H9 (cell line): ENCODE measurements at regions not wholly inside any gene's neighbourhood (a gene's known extent, or its start where the extent isn't known, plus 50 kb on each side); places are given as distances from the start of the nearest gene placed in this dataset.

Experiments used
- DNase-seq: peaks from one replicate; pipeline ENCODE4 v3.0.0-alpha.2; 2017
- H2AFZ ChIP-seq: one replicate; pipeline ENCODE4 v1.6.1; 2013; ENCODE audit warnings: mild to moderate bottlenecking, low read length, control low read depth, moderate library complexity
- H2AK5ac ChIP-seq: 2 replicates; pipeline ENCODE4 v1.6.1; 2013; ENCODE audit warnings: low read length, control low read depth, mixed read lengths; ENCODE audit not compliant: insufficient read length
- H2BK120ac ChIP-seq: one replicate; pipeline ENCODE4 v1.6.1; 2013; ENCODE audit warnings: low read depth, mild to moderate bottlenecking, low read length, control low read depth, inconsistent platforms; ENCODE audit not compliant: poor library complexity, severe bottlenecking
- H2BK12ac ChIP-seq: 2 replicates; pipeline ENCODE4 v1.6.1; 2013; ENCODE audit warnings: low read length, control low read depth, mixed read lengths, low read depth; ENCODE audit not compliant: insufficient read length
- H2BK15ac ChIP-seq: 2 replicates; pipeline ENCODE4 v1.6.1; 2013; ENCODE audit warnings: low read depth, low read length, control low read depth
- H2BK20ac ChIP-seq: one replicate; pipeline ENCODE4 v1.6.1; 2013; ENCODE audit warnings: low read depth, mild to moderate bottlenecking, low read length, control low read depth, inconsistent platforms; ENCODE audit not compliant: poor library complexity, severe bottlenecking
- H2BK5ac ChIP-seq: 2 replicates; pipeline ENCODE4 v1.6.1; 2013; ENCODE audit warnings: low read length, control low read depth, mixed read lengths; ENCODE audit not compliant: insufficient read length
- H3K14ac ChIP-seq: 2 replicates; pipeline ENCODE4 v1.6.1; 2013; ENCODE audit warnings: low read length, control low read depth; ENCODE audit not compliant: insufficient read depth
- H3K18ac ChIP-seq: 2 replicates; pipeline ENCODE4 v1.6.1; 2013; ENCODE audit warnings: low read depth, mild to moderate bottlenecking, mixed read lengths, low read length, control low read depth; ENCODE audit not compliant: insufficient read length
- H3K23ac ChIP-seq: 2 replicates; pipeline ENCODE4 v1.6.1; 2013; ENCODE audit warnings: low read length, control low read depth, mixed read lengths, low read depth; ENCODE audit not compliant: insufficient read length
- H3K23me2 ChIP-seq: 2 replicates; pipeline ENCODE4 v1.6.1; 2013; ENCODE audit warnings: low read depth, mild to moderate bottlenecking, mixed read lengths, low read length, control low read depth; ENCODE audit not compliant: insufficient read length, poor library complexity, severe bottlenecking
- H3K27ac ChIP-seq: 2 replicates; pipeline ENCODE4 v1.5.1; 2013; ENCODE audit warnings: low read length, control low read depth, mixed read lengths, low read depth; ENCODE audit not compliant: insufficient read length
- H3K27me3 ChIP-seq: 2 replicates; pipeline ENCODE4 v1.6.1; 2013; ENCODE audit warnings: low read length, control low read depth, inconsistent platforms; ENCODE audit not compliant: insufficient read depth
- H3K4ac ChIP-seq: 2 replicates; pipeline ENCODE4 v1.6.1; 2013; ENCODE audit warnings: low read depth, mild to moderate bottlenecking, control low read depth, inconsistent platforms, low read length, moderate library complexity
- H3K4me1 ChIP-seq: 2 replicates; pipeline ENCODE4 v1.6.1; 2013; ENCODE audit warnings: low read length, control low read depth, inconsistent platforms; ENCODE audit not compliant: insufficient read depth
- H3K4me2 ChIP-seq: 2 replicates; pipeline ENCODE4 v1.6.1; 2013; ENCODE audit warnings: low read length, control low read depth, mixed read lengths; ENCODE audit not compliant: insufficient read length, insufficient read depth
- H3K56ac ChIP-seq: 2 replicates; pipeline ENCODE4 v1.6.1; 2013; ENCODE audit warnings: low read depth, mild to moderate bottlenecking, mixed read lengths, low read length, control low read depth; ENCODE audit not compliant: insufficient read length
- H3K79me1 ChIP-seq: 2 replicates; pipeline ENCODE4 v1.6.1; 2013; ENCODE audit warnings: low read depth, mild to moderate bottlenecking, moderate library complexity, low read length, control low read depth, inconsistent platforms; ENCODE audit not compliant: insufficient read depth, poor library complexity, severe bottlenecking
- H3K79me2 ChIP-seq: 2 replicates; pipeline ENCODE4 v1.6.1; 2013; ENCODE audit warnings: low read length, control low read depth, inconsistent platforms; ENCODE audit not compliant: insufficient read depth
- H3K9ac ChIP-seq: 2 replicates; pipeline ENCODE4 v1.6.1; 2013; ENCODE audit warnings: low read length, control low read depth, mixed read lengths; ENCODE audit not compliant: insufficient read length; ENCODE audit errors: extremely low read depth
- H3K9me3 ChIP-seq: one replicate; pipeline ENCODE4 v1.6.1; 2013; ENCODE audit warnings: low read depth, low read length, inconsistent platforms; ENCODE audit not compliant: control insufficient read depth
- H3T11ph ChIP-seq: one replicate; pipeline ENCODE4 v1.6.1; 2013; ENCODE audit warnings: mild to moderate bottlenecking, low read length, control low read depth, inconsistent platforms
- H4K20me1 ChIP-seq: one replicate; pipeline ENCODE4 v1.6.1; 2013; ENCODE audit not compliant: control insufficient read depth, insufficient read length, insufficient read depth
- H4K5ac ChIP-seq: 2 replicates; pipeline ENCODE4 v1.6.1; 2013; ENCODE audit warnings: low read depth, mild to moderate bottlenecking, mixed read lengths, low read length, control low read depth; ENCODE audit not compliant: insufficient read length
- H4K8ac ChIP-seq: replicated peaks from 2 replicates; pipeline ENCODE4 v1.6.1; 2013; ENCODE audit warnings: low read length, control low read depth, mixed read lengths, low read depth; ENCODE audit not compliant: insufficient read length
- H4K91ac ChIP-seq: 2 replicates; pipeline ENCODE4 v1.6.1; 2013; ENCODE audit warnings: low read depth, mild to moderate bottlenecking, moderate library complexity, mixed read lengths, low read length, control low read depth; ENCODE audit not compliant: insufficient read length
- H3K27ac Mint-ChIP-seq, 3 experiments: 2 replicates in 2 of 3; 3 replicates in 1 of 3; pipeline ENCODE4 v1.8.0; 2020 to 2021; ENCODE audit warnings: mixed read lengths in 3 of 3, mild to moderate bottlenecking in 1 of 3, moderate library complexity in 1 of 3
- H3K27me3 Mint-ChIP-seq: 2 replicates; pipeline ENCODE4 v1.8.0; 2021; ENCODE audit warnings: low read depth, mild to moderate bottlenecking, moderate library complexity, mixed read lengths
- H3K36me3 Mint-ChIP-seq, 3 experiments: 2 replicates in 2 of 3; 3 replicates in 1 of 3; pipeline ENCODE4 v1.8.0; 2020 to 2021; ENCODE audit warnings: low read depth in 3 of 3, mixed read lengths in 3 of 3; ENCODE audit not compliant: insufficient read depth in 1 of 3
- H3K4me1 Mint-ChIP-seq, 2 experiments: 2 replicates each; pipeline ENCODE4 v1.8.0; 2020; ENCODE audit warnings: mixed read lengths in 2 of 2
- H3K4me3 Mint-ChIP-seq, 2 experiments: 2 replicates in 1 of 2; 3 replicates in 1 of 2; pipeline ENCODE4 v1.8.0; 2020 to 2021; ENCODE audit warnings: mild to moderate bottlenecking in 2 of 2, mixed read lengths in 2 of 2, moderate library complexity in 1 of 2
- H3K9me3 Mint-ChIP-seq, 2 experiments: 2 replicates in 1 of 2; 3 replicates in 1 of 2; pipeline ENCODE4 v1.8.0; 2020; ENCODE audit warnings: mild to moderate bottlenecking in 2 of 2, mixed read lengths in 2 of 2, moderate library complexity in 1 of 2
- CTCF ChIP-seq: fragments of 200-600 bp; sonication (generic); conservative IDR thresholded peaks from 3 replicates; pipeline ENCODE4 v1.8.0; 2021; ENCODE audit warnings: antibody characterized with exemption, mild to moderate bottlenecking
- WGBS: extraction: QIAGEN DNeasy Blood & Tissue Kit; methylation state at CpG from one replicate; pipeline ENCODE4 v1.1.7; 2013; ENCODE audit warnings: missing lambda C conversion rate, low lambda C conversion rate, mixed read lengths; ENCODE audit not compliant: insufficient read length; ENCODE audit errors: extremely low coverage; 5-methylcytosine and 5-hydroxymethylcytosine counted together

DNA sequence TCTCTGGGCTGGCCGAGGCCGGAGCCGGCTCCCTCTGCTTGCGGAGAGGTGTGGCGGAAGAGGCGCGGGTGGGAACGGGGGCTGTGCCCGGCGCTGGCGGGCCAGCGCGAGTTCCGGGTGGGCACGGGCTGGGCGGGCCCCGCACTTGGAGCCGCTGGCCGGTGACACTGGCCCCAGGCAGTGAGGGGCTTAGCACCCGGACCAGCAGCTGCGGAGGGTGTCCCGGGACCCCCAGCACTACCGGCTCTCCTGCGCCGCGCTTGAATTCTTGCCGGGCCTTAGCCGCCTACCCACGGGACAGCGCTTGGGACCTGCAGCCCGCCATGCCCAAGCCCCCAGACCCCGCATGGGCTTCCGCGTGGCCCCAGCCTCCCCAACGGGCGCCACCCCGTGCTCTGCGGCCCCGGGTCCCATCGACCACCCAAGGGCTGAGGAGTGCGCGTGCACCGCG lies 736.3 kb upstream of the ARRDC4 start:
- Mint-ChIP-seq H3K9me3 (peaks cover 22 to 33% of the 10 kb centered on the region in 2 experiments), H3K4me3 (no peak overlapping the region)
- H4K20me1 ChIP-seq, result no peaks in the 10 kb centered on the region

More for the DNA sequence above, 736.3 kb upstream of the ARRDC4 start:
- Histone ChIP-seq H3K79me1 (no peaks in the 10 kb centered on the region), H2BK120ac (no peak overlapping the region), H2BK20ac (no peak overlapping the region), H2BK12ac (no peak overlapping the region), H3K4me2 (no peak overlapping the region), H3K14ac (no peak overlapping the region), H3T11ph (no peak overlapping the region), H2BK5ac (no peak overlapping the region), H3K18ac (no peak overlapping the region), H3K9ac (no peak overlapping the region), H4K5ac (no peak overlapping the region), H4K91ac (no peak overlapping the region), H3K27me3 (no peaks in the 10 kb centered on the region), H3K23me2 (no peaks in the 10 kb centered on the region), H3K4ac (no peak overlapping the region), H3K27ac (no peak overlapping the region), H3K79me2 (no peaks in the 10 kb centered on the region), H2AFZ (no peak overlapping the region), H3K56ac (no peak overlapping the region), H4K8ac (no peak overlapping the region), H2AK5ac (no peak overlapping the region), H3K9me3 (no peaks in the 10 kb centered on the region), H2BK15ac (no peak overlapping the region), H3K23ac (no peak overlapping the region), H3K4me1 (no peaks in the 10 kb centered on the region)
- TF ChIP-seq CTCF, result no peak
- Mint-ChIP-seq H3K27ac (no peak overlapping the region), H3K36me3 (peaks cover 4 to 16% (median 4%) of the 10 kb centered on the region in 3 experiments; a peak in 6 of 7 replicates), H3K27me3 (no peaks in the 10 kb centered on the region), H3K4me1 (no peaks in the 10 kb centered on the region)
- WGBS, result no CpG with 5 or more reads among the region's 44 CpGs
- DNase-seq, result no peak
